Memory B cell (primary cell): ENCODE measurements at regions not wholly inside any gene's neighbourhood (a gene's known extent, or its start where the extent isn't known, plus 50 kb on each side); places are given as distances from the start of the nearest gene placed in this dataset.

Experiments used
- ATAC-seq: fragments of 150-1000 bp; cut with Tn5 transposase; 2 replicates; pipeline ENCODE4 v1.10.0; 2021; ENCODE audit warnings: low read depth, mild to moderate bottlenecking, moderate library complexity
- DNase-seq, 2 donors: peaks; one replicate each; pipeline ENCODE4 v3.0.0; 2022; ENCODE audit warnings: low spot score in 2 of 2
- H3K27ac Mint-ChIP-seq: one replicate; pipeline ENCODE4 v1.8.0; 2022; ENCODE audit warnings: mild to moderate bottlenecking, moderate library complexity, mixed read lengths
- H3K27me3 Mint-ChIP-seq: one replicate; pipeline ENCODE4 v1.8.0; 2022; ENCODE audit warnings: mixed read lengths
- H3K36me3 Mint-ChIP-seq: one replicate; pipeline ENCODE4 v1.8.0; 2022; ENCODE audit warnings: mild to moderate bottlenecking, mixed read lengths
- H3K4me1 Mint-ChIP-seq: one replicate; pipeline ENCODE4 v1.8.0; 2022; ENCODE audit warnings: mixed read lengths
- H3K4me3 Mint-ChIP-seq: one replicate; pipeline ENCODE4 v1.8.0; 2022; ENCODE audit warnings: mild to moderate bottlenecking, moderate library complexity, mixed read lengths
- H3K9me3 Mint-ChIP-seq: one replicate; pipeline ENCODE4 v1.8.0; 2022; ENCODE audit warnings: mixed read lengths

DNA sequence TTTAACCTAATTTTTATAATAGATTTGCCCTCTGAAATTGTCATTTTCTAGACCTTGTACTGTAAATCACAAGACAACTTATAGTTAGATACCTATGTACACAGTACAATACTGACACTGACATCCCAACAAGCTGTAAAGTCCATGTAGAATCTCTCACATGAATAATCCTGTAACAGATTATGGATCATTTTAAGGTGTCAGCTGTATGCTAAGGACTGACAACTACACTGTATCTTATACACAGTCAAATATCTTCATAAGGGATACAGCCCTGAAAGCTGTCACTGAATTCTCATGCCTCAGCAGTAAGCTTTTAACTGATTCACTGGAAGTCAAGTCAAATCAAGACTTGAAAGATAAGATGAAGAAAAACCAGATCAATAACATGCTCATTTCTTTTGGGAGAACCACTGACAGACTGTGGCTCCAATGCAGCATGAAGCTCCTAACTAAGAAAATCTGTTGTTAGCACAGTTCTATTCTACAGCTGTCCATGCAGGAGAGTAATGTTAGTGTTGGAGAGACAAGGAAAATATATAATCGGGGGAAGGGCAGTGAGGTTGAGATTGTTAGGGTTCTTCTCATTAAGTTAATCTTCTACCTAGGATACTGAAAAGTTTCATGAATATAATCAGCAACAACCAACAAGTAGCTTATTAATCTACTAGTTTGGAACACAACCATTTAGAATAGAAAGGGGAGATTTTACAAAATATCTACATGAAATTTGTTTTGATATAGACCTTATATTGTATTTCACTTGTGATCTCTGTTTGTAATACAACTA, 612.0 kb downstream of the PCDH18 start:
- H3K9me3 Mint-ChIP-seq: no peaks in the 10 kb centered on the region
- ATAC-seq: no peak
- no peaks in the 10 kb centered on the region for H3K36me3 Mint-ChIP-seq
- H3K4me1 Mint-ChIP-seq: no peaks in the 10 kb centered on the region
- no peak overlapping the region for H3K27ac Mint-ChIP-seq
- no peak for DNase-seq
- H3K4me3 Mint-ChIP-seq: no peak overlapping the region
- no peaks in the 10 kb centered on the region for H3K27me3 Mint-ChIP-seq

DNA sequence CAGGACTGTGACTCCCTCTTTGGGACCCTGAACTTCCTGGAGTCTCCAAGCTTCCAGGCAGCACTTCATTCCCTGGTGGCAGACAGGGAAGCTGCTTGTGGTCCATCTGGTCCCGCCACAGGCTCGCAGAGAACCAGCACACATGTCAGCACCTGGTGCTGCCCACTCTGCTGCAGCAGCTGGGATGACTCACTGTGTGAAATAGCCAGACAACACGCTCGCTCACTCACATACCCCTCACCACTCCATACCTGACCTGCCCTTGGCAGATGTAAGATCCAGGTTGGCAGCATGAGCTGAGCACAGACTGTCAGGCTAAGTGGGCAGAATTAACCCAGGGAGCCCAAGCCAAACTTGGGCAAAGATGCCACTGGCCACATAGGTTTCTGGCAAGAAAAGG, 613.5 kb downstream of the PCDH18 start:
- H3K27me3 Mint-ChIP-seq: no peaks in the 10 kb centered on the region
- H3K9me3 Mint-ChIP-seq: no peaks in the 10 kb centered on the region
- DNase-seq: no peak
- H3K27ac Mint-ChIP-seq: no peak overlapping the region
- no peaks in the 10 kb centered on the region for H3K36me3 Mint-ChIP-seq
- no peak for ATAC-seq
- H3K4me1 Mint-ChIP-seq: no peaks in the 10 kb centered on the region
- no peak overlapping the region for H3K4me3 Mint-ChIP-seq

DNA sequence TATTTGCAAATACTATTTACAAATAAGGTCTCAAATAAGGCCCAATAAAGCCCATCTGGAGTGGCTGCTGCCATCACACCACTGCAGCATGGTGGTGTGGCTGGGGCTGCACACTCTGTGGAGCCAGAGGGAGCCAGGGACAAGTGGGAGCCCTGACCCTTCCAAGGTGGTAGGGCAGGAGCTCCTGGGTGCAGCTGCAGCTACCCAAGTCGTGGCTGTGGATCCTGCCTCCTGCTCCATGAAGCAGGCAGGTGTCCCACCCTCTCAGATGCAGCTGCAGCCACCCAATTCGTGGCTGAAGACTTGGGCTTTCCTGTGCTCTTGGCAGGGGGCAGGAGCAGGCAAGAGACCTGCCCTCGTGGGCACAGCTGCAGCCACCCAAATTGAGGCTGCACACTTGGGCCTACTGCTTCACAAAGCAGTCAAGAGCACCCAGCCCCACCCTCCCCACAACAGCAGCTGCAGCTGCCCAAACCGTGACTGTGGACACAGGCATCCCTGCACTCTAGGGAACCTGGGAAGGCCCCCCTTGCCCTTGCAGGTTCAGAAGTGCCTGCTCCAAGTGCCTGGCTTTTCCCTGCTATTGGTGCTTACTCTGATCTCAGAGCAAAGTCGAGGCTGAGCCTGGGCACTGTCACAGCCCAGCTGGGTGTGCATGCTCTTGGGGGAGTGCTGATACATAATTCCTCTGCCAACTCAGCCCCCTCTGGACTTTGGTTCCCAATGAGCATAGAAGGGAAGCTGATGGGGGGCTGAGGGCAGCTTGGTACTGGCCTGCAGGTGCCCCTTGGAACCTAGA, 614.8 kb downstream of the PCDH18 start:
- ATAC-seq (no peak), DNase-seq (no peak)
- no peaks in the 10 kb centered on the region for H3K4me1 Mint-ChIP-seq
- no peaks in the 10 kb centered on the region for H3K27me3 Mint-ChIP-seq
- H3K4me3 Mint-ChIP-seq: no peak overlapping the region
- no peak overlapping the region for H3K27ac Mint-ChIP-seq
- H3K9me3 Mint-ChIP-seq: peaks cover 1% of the 10 kb centered on the region
- H3K36me3 Mint-ChIP-seq: no peaks in the 10 kb centered on the region

DNA sequence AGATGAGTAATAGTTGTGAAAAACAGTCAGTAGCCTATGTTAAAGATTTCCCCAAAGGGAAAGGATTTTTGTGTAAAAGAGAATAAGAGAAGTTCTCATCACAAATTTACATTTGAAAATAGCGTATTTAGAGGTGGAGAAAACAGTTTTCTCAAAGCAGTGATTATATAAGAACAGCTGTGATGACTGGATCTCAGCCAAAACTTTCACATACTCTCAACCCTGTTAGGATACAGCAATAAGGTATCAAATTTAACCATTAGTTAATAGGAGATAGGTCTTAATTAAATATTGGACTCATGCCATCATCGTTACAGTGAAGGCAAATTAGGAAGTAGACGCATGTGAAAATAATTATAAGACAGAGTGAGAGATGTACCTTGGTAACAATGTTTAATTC, 622.7 kb downstream of the PCDH18 start:
- H3K4me1 Mint-ChIP-seq: no peaks in the 10 kb centered on the region
- DNase-seq (no peak), ATAC-seq (no peak)
- no peak overlapping the region for H3K27ac Mint-ChIP-seq
- H3K4me3 Mint-ChIP-seq: no peak overlapping the region
- peaks cover 1% of the 10 kb centered on the region for H3K9me3 Mint-ChIP-seq
- H3K36me3 Mint-ChIP-seq: no peaks in the 10 kb centered on the region
- H3K27me3 Mint-ChIP-seq: no peaks in the 10 kb centered on the region

DNA sequence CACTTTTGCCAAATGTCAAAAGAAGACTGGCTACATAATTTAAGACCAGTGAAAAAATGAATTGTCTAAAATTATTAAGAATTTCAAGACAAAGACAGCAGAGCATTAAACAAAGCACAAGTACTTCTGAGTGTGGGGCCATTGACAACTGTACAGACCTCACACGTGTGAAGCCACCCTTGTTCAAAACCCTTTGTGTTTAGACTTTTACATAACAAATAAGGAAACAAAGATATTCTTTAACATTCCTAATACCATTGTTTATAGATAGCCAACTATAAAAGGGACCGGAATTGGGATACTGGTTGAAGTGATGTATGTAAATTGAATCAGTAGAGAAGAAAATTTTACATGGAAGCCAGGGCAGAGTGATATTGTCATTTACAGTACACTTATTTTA, 624.2 kb downstream of the PCDH18 start:
- no peaks in the 10 kb centered on the region for H3K4me1 Mint-ChIP-seq
- H3K9me3 Mint-ChIP-seq: no peaks in the 10 kb centered on the region
- DNase-seq (no peak), ATAC-seq (no peak)
- H3K4me3 Mint-ChIP-seq: no peak overlapping the region
- no peak overlapping the region for H3K27ac Mint-ChIP-seq
- no peaks in the 10 kb centered on the region for H3K27me3 Mint-ChIP-seq
- no peaks in the 10 kb centered on the region for H3K36me3 Mint-ChIP-seq

DNA sequence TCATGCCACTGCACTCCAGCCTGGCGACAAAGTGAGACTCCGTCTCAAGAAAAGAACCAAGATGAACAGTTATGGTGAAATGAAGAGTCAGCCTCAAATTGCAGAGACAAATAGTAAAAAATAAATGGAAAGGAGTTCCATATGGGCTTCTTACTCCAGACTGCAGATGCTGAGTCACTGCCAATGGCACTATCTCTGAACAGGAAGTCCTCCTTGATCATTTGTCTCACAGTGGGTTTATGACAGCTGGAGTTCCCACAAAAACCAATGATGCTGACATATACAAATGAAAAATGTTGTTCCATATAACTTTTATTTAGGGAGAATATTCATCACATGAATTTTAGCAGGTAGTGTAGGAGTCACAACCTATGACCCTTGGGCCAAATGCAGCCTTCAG, 631.6 kb downstream of the PCDH18 start:
- Mint-ChIP-seq H3K27me3 (no peaks in the 10 kb centered on the region), H3K36me3 (no peaks in the 10 kb centered on the region), H3K9me3 (no peaks in the 10 kb centered on the region), H3K4me3 (no peak overlapping the region), H3K4me1 (no peaks in the 10 kb centered on the region), H3K27ac (no peak overlapping the region)
- DNase-seq: no peak
- ATAC-seq: no peak

DNA sequence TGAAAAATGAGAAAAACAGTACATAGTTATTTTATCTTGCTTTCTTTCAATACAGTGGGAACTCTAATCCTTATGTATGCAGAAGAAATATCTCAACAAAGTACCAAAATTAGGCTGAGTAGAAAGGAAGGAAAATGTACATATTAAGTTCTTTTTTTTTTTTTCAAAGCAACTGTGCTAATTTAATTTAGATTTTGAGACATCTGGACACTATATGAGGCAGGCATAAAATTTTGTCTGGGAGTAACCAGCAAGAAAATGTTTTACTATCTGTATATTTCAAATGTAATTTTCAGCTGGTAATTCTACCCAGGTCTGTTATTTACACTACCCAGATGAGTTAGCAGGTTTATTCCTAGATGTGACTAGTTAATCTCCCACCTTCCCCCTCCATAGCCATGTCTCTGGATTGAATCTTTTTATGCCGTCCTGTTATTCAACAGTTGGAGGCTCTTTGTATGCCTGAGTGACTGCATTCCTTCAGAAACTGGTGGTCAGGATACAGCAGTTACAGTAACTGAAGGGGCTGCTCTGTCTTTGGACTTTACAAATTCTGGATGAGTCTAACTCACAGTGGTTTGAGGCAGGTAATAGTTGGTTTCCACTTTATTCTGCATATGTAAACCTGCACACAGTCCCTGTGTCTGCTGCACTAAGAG, 633.6 kb downstream of the PCDH18 start:
- no peaks in the 10 kb centered on the region for H3K27me3 Mint-ChIP-seq
- no peak overlapping the region for H3K4me3 Mint-ChIP-seq
- DNase-seq (no peak), ATAC-seq (no peak)
- H3K36me3 Mint-ChIP-seq: no peaks in the 10 kb centered on the region
- no peaks in the 10 kb centered on the region for H3K9me3 Mint-ChIP-seq
- no peak overlapping the region for H3K27ac Mint-ChIP-seq
- H3K4me1 Mint-ChIP-seq: no peaks in the 10 kb centered on the region

DNA sequence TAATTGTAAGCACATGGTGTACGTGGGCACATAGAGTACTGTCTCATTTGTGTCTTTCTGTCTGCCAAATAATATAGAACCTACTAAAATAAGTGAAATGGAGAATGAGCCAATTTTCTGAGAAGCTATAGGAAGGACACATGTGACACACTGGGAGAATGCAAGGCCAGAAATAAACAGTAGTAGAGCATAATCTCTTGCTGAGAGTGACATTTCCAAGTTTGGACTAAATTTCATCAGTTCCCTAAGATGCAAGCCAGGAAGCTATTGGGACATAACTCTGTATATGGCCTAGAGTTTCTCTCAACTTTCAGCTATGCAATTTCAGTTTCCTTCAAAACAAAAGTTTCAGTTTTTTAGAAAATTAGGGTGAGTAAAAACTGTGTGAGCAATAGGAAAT, 638.7 kb downstream of the PCDH18 start:
- no peaks in the 10 kb centered on the region for H3K4me1 Mint-ChIP-seq
- H3K36me3 Mint-ChIP-seq: no peaks in the 10 kb centered on the region
- H3K9me3 Mint-ChIP-seq: no peaks in the 10 kb centered on the region
- H3K27ac Mint-ChIP-seq: no peak overlapping the region
- no peaks in the 10 kb centered on the region for H3K27me3 Mint-ChIP-seq
- ATAC-seq: no peak
- no peak for DNase-seq
- H3K4me3 Mint-ChIP-seq: no peak overlapping the region

DNA sequence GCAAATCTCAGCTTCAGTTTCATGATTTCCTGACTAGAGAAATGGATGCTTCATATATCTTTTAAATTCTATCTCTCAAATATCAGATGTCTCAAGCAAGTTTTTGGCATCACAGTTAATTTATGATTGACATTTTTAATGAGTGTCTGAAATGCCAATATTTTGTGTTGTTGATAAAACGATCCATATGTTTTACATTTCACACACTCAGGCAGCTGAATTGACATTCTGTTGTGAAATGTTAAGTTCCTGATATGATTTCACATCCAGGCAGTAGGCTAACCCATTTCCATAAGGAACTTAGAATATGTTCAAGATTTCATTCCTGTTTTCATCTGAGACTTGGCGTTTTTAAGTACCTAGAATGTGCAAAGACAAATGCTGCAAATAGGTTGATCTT, 650.6 kb downstream of the PCDH18 start:
- Mint-ChIP-seq H3K4me3 (no peak overlapping the region), H3K27ac (no peak overlapping the region), H3K36me3 (no peaks in the 10 kb centered on the region), H3K4me1 (no peaks in the 10 kb centered on the region), H3K9me3 (peaks cover 3% of the 10 kb centered on the region), H3K27me3 (no peaks in the 10 kb centered on the region)
- DNase-seq (no peak), ATAC-seq (no peak)

DNA sequence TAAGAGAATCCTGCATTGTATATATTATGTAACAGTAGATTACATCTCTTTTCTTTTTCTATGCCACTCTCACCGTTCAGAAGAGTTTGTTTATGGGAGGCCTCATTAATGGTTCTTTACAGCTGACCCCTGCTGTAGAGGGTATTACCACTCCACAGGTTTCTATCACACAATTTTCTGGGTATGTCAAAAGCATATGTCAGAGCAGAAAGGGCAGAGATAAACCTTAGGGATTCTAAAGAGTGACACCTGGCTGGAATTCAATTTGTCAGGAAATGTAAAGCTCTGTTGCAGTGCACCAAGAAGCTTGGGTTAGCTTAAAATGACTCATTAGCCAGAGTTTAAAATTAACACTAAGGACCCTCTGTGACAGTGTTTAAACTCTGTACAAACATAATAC, 658.7 kb downstream of the PCDH18 start:
- Mint-ChIP-seq H3K27ac (no peak overlapping the region), H3K4me3 (no peak overlapping the region), H3K4me1 (no peaks in the 10 kb centered on the region), H3K9me3 (no peaks in the 10 kb centered on the region), H3K36me3 (no peaks in the 10 kb centered on the region), H3K27me3 (no peaks in the 10 kb centered on the region)
- ATAC-seq: no peak
- DNase-seq: no peak

DNA sequence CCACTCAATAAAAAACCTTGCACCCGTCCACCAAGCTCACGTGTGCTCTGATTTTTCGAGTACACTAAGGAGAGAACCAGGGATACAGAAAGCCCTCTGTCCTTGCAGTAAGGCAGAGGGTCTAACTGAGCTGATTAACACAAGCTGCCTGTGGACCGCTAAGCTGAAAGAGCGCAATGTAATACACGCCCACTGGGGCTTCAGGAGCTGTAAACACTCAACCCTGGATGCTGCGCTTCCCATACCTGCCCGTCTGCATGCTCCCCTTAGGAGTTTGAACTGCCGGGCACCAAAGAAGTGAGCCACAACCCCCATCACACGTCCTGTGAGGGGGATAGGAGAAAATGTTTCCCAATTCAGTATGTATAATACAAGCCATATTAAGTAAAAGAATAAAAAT, 664.8 kb downstream of the PCDH18 start:
- no peak for ATAC-seq
- Mint-ChIP-seq H3K4me1 (no peaks in the 10 kb centered on the region), H3K36me3 (no peaks in the 10 kb centered on the region), H3K27me3 (no peaks in the 10 kb centered on the region), H3K4me3 (no peak overlapping the region), H3K27ac (no peak overlapping the region), H3K9me3 (no peaks in the 10 kb centered on the region)
- DNase-seq: no peak

DNA sequence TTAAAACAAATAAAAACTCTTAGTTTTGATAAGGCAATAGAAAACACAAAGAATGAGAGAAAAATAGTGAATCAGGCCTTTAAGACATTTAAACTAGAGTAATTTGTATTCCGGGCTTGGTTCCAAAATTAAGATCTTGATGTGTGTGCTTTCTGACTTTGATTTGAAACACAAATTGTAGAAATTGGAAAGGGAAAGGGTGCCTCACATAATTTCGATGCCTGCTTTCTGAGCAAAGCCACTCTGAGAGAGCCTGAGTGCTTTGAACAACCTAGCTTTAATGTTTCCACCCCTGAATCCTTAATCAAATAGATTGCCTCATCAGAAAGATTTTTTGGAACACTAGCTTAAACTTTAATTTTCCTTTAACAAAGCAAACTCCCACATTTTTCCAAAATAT, 666.8 kb downstream of the PCDH18 start:
- Mint-ChIP-seq H3K36me3 (no peaks in the 10 kb centered on the region), H3K4me3 (no peak overlapping the region), H3K9me3 (no peaks in the 10 kb centered on the region), H3K27ac (no peak overlapping the region), H3K4me1 (no peaks in the 10 kb centered on the region), H3K27me3 (no peaks in the 10 kb centered on the region)
- ATAC-seq (no peak), DNase-seq (no peak)

DNA sequence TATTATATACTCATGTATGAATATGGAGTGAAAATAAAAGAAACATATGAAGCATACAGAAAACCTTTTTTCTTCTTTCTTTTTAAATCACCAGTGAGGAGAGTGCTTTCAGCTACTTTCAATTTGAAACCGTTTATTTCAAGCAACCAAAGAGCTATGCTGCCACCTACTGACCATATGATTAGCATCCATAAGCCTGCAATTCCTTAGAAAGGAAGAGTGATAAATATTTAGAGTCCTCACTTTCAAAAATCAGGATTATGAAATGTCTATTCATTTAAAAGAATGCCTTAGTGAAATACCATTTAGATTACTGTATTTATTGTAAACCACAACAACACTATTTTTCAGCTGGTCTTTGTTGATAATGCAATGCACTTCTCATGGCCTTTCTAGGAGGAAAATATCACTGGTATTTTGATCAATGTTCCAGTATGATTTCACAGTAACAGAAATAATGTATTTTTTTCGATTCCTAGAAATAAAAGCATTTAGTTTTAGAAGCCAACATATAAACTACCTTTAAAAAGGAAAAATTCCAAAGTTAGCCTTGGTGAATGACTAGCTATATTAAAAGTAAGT, 667.6 kb downstream of the PCDH18 start:
- H3K9me3 Mint-ChIP-seq: no peaks in the 10 kb centered on the region
- H3K4me3 Mint-ChIP-seq: no peak overlapping the region
- no peak overlapping the region for H3K27ac Mint-ChIP-seq
- no peaks in the 10 kb centered on the region for H3K4me1 Mint-ChIP-seq
- peak; percentile 34 for ATAC-seq
- no peaks in the 10 kb centered on the region for H3K27me3 Mint-ChIP-seq
- no peaks in the 10 kb centered on the region for H3K36me3 Mint-ChIP-seq
- DNase-seq: no peak

DNA sequence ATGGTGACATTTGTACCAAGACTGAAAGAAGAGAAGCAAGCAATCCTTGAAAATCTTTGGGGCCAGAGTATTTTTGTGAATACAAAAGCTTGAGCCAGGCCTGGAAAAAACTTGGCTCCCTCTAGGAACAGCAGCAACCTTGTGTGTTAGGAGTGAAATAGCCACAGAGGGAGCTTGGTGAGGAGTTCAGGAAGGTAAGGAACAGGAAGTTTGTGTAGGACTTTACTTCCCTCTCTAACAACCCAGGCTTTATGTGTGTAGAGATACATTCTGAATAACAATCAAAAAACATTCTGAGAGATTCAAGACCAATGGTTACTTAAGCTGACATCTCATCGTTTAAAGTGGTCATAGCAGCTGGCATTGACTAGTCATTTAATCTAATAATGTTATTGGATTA, 668.5 kb downstream of the PCDH18 start:
- Mint-ChIP-seq H3K36me3 (no peaks in the 10 kb centered on the region), H3K4me3 (no peak overlapping the region), H3K4me1 (no peaks in the 10 kb centered on the region), H3K27me3 (no peaks in the 10 kb centered on the region), H3K27ac (no peak overlapping the region), H3K9me3 (no peaks in the 10 kb centered on the region)
- ATAC-seq (no peak), DNase-seq (no peak)
